Glutamatergic neuron (in vitro differentiated cells): ENCODE measurements at regions not wholly inside any gene's neighbourhood (a gene's known extent, or its start where the extent isn't known, plus 50 kb on each side); places are given as distances from the start of the nearest gene placed in this dataset.

Experiments used
- DNase-seq: peaks from one replicate; pipeline ENCODE4 v3.0.0; 2022
- H3K27ac Mint-ChIP-seq: one replicate; pipeline ENCODE4 v1.8.0; 2020; ENCODE audit warnings: mild to moderate bottlenecking, mixed read lengths, inconsistent platforms; ENCODE audit not compliant: unreplicated experiment
- H3K27me3 Mint-ChIP-seq: one replicate; pipeline ENCODE4 v1.8.0; 2020; ENCODE audit warnings: mild to moderate bottlenecking, moderate library complexity, mixed read lengths, inconsistent platforms; ENCODE audit not compliant: unreplicated experiment
- H3K36me3 Mint-ChIP-seq: one replicate; pipeline ENCODE4 v1.8.0; 2020; ENCODE audit warnings: mild to moderate bottlenecking, mixed read lengths, inconsistent platforms; ENCODE audit not compliant: unreplicated experiment
- H3K4me1 Mint-ChIP-seq: one replicate; pipeline ENCODE4 v1.8.0; 2020; ENCODE audit warnings: mild to moderate bottlenecking, low read depth, mixed read lengths, inconsistent platforms; ENCODE audit not compliant: unreplicated experiment
- H3K4me3 Mint-ChIP-seq: one replicate; pipeline ENCODE4 v1.8.0; 2020; ENCODE audit warnings: mild to moderate bottlenecking, mixed read lengths, inconsistent platforms; ENCODE audit not compliant: unreplicated experiment
- H3K9me3 Mint-ChIP-seq: one replicate; pipeline ENCODE4 v1.8.0; 2020; ENCODE audit warnings: mild to moderate bottlenecking, moderate library complexity, mixed read lengths, inconsistent platforms; ENCODE audit not compliant: unreplicated experiment
- CTCF ChIP-seq: fragments of 200-600 bp; sonication (generic); IDR thresholded peaks from one replicate; pipeline ENCODE4 v1.5.0; 2021; ENCODE audit not compliant: partially characterized antibody, unreplicated experiment

- peaks cover 4% of the 10 kb centered on the region for H3K36me3 Mint-ChIP-seq
- H3K4me1 Mint-ChIP-seq, result peaks cover 8% of the 10 kb centered on the region
- no peak for TF ChIP-seq CTCF
- H3K27me3 Mint-ChIP-seq, result no peaks in the 10 kb centered on the region
- peaks cover 6% of the 10 kb centered on the region for H3K9me3 Mint-ChIP-seq
- no peak for DNase-seq
- no peak overlapping the region for H3K4me3 Mint-ChIP-seq
- no peak overlapping the region for H3K27ac Mint-ChIP-seq
Observed at GRCh38 chr2:238701341-238702206, 146.3 kb upstream of the TWIST2 start.

- H3K36me3 Mint-ChIP-seq, result peaks cover 4% of the 10 kb centered on the region
- no peak overlapping the region for H3K4me3 Mint-ChIP-seq
- H3K4me1 Mint-ChIP-seq, result peaks cover 8% of the 10 kb centered on the region
- H3K27me3 Mint-ChIP-seq, result no peaks in the 10 kb centered on the region
- H3K9me3 Mint-ChIP-seq, result peaks cover 6% of the 10 kb centered on the region
- DNase-seq, result no peak
- TF ChIP-seq CTCF, result no peak
- no peak overlapping the region for H3K27ac Mint-ChIP-seq
Observed at GRCh38 chr2:238702276-238703052, 145.4 kb upstream of the TWIST2 start.

- no peak for TF ChIP-seq CTCF
- Mint-ChIP-seq H3K9me3 (peaks cover 6% of the 10 kb centered on the region), H3K27ac (no peak overlapping the region), H3K27me3 (no peaks in the 10 kb centered on the region), H3K4me1 (peaks cover 8% of the 10 kb centered on the region), H3K4me3 (no peak overlapping the region), H3K36me3 (peaks cover 4% of the 10 kb centered on the region)
- no peak for DNase-seq
Observed at GRCh38 chr2:238703053-238703415, 144.9 kb upstream of the TWIST2 start.

GRCh38 chr2:238703436-238703835 lies 144.4 kb upstream of the TWIST2 start:
- peaks cover 4% of the 10 kb centered on the region for H3K36me3 Mint-ChIP-seq
- no peak for DNase-seq
- peaks cover 6% of the 10 kb centered on the region for H3K9me3 Mint-ChIP-seq
- no peaks in the 10 kb centered on the region for H3K27me3 Mint-ChIP-seq
- H3K4me3 Mint-ChIP-seq, result no peak overlapping the region
- peaks cover 8% of the 10 kb centered on the region for H3K4me1 Mint-ChIP-seq
- no peak overlapping the region for H3K27ac Mint-ChIP-seq
- TF ChIP-seq CTCF, result no peak
